ENCODE measurements at regions not wholly inside any gene's neighbourhood (a gene's known extent, or its start where the extent isn't known, plus 50 kb on each side); places are given as distances from the start of the nearest gene placed in this dataset.

- Histone ChIP-seq H4K8ac (ENCODE audit: low read depth in 2 of 2, low read length in 2 of 2) (peak overlapping the region; percentile 45 to 51; a peak in 3 of 4 replicates), H3K9me3 (ENCODE audit: control insufficient read depth, insufficient read depth, low read length) (no peaks in the 10 kb centered on the region), H3K9ac (ENCODE audit: low read depth, low read length) (no peak overlapping the region; the same call in 1 of the 2 replicates), H3K27ac (ENCODE audit: insufficient read depth, low read length) (no peak overlapping the region), H3K4ac (ENCODE audit: low read depth, low read length) (no peak overlapping the region), H2BK120ac (ENCODE audit: low read depth, low read length) (no peak overlapping the region), H4K91ac (ENCODE audit: insufficient read depth, low read depth, low read length) (0 out of 2 replicates have a peak overlapping the region, but pooled peaks have one; percentile 8), H3K36me3 (ENCODE audit: control insufficient read depth, insufficient read depth, low read length) (no peaks in the 10 kb centered on the region), H2AK9ac (replicated peaks; ENCODE audit: low read depth, low read length, poor library complexity) (no peak overlapping the region), H3K56ac (ENCODE audit: extremely low read depth, insufficient read depth, low read length) (no peak overlapping the region), H3K18ac (ENCODE audit: low read depth, low read length) (peak overlapping the region; percentile 27; the same call in 1 of the 2 replicates), H4K20me1 (ENCODE audit: insufficient read depth, low read length) (no peaks in the 10 kb centered on the region), H3K23ac (ENCODE audit: low read depth, low read length) (peak overlapping the region; percentile 19; the same call in 1 of the 2 replicates), H4K5ac (ENCODE audit: low read depth, low read length) (no peak overlapping the region), H3K14ac (replicated peaks; ENCODE audit: low read depth, low read length) (no peak overlapping the region; the same call in 1 of the 2 replicates), H3K4me3 (ENCODE audit: insufficient read depth, low read depth, low read length) (no peak overlapping the region), H2AK5ac (ENCODE audit: low read depth, low read length) (no peak overlapping the region), H2BK20ac (ENCODE audit: low read depth, low read length) (no peak overlapping the region), H3K27me3 (ENCODE audit: control insufficient read depth, insufficient read depth, low read length) (no peaks in the 10 kb centered on the region), H3K4me2 (ENCODE audit: low read depth, low read length) (no peak overlapping the region; the same call in 1 of the 2 replicates), H3K79me1 (ENCODE audit: low read depth in 1 of 2, low read length in 2 of 2) (no peaks in the 10 kb centered on the region), H3K4me1 (ENCODE audit: control insufficient read depth, insufficient read depth, low read length) (peaks cover 2% of the 10 kb centered on the region; the same call in 1 of the 2 replicates), H2BK5ac (ENCODE audit: low read depth, low read length, poor library complexity, severe bottlenecking) (no peak overlapping the region), H2BK15ac (ENCODE audit: low read depth, low read length) (peak overlapping the region; percentile 61; the same call in 2 of the 3 replicates), H3K9me1 (ENCODE audit: insufficient read depth, low read length) (no peaks in the 10 kb centered on the region), H2AFZ (replicated peaks; ENCODE audit: low read length, poor library complexity) (no peak overlapping the region)
- dilution Hi-C loops (cut with HindIII; ENCODE audit: low sequenced_read_pairs, unreplicated experiment) = no loop called here
- CTCF ChIA-PET = interaction anchor here (0.5 to 1.2 kb wide), 2 partner anchors 48 to 198 kb away, joined by 3 to 4 read pairs; no protein-coding TSS in a partner anchor
- DNase-seq (no peak), ATAC-seq (ENCODE audit: low read depth) (peak; percentile 14; the same call in 1 of the 2 replicates)
- POLR2A ChIA-PET (ENCODE audit: unreplicated experiment) = no interaction called here
- in situ Hi-C loops (cut with MboI; ENCODE audit: low sequenced_read_pairs) = no loop called here
- no TSS peak for BruUV-seq (replicated peaks)
- intact Hi-C loops (cut with micrococcal nuclease) = no loop called here
- 87% methylated on average over 2 of the region's 8 CpGs; no CpG with 5 or more reads in 1 of the 2 experiments for WGBS, 2 experiments (ENCODE audit: extremely low coverage in 2 of 2, insufficient read length in 1 of 2)
- TF ChIP-seq CTCF (conservative IDR thresholded peaks at IDR 0.05; ENCODE audit: low read depth, low read length) (no peak), MAFK (IDR thresholded peaks at IDR 0.05; ENCODE audit: low read depth, low read length) (no peak; the same call in 1 of the 2 replicates), RAD21 (IDR thresholded peaks at IDR 0.05; ENCODE audit: low read length) (no peak), CEBPB (IDR thresholded peaks at IDR 0.05; ENCODE audit: low read depth, low read length) (no peak), RFX5 (IDR thresholded peaks at IDR 0.05; ENCODE audit: low read depth, low read length) (no peak), NFE2L2 (IDR thresholded peaks at IDR 0.05; ENCODE audit: low read depth, low read length) (no peak), ELK1 (IDR thresholded peaks at IDR 0.05; ENCODE audit: borderline replicate concordance, low read depth, low read length) (no peak), BHLHE40 (IDR thresholded peaks at IDR 0.05; ENCODE audit: low read depth, low read length) (no peak), MAZ (IDR thresholded peaks at IDR 0.05; ENCODE audit: borderline replicate concordance, low read depth, low read length) (no peak), POLR2A (IDR thresholded peaks at IDR 0.05; ENCODE audit: low read depth, low read length) (no peak), SMC3 (IDR thresholded peaks at IDR 0.05; ENCODE audit: low read depth, low read length) (no peak), FOS (IDR thresholded peaks at IDR 0.05; ENCODE audit: low read depth, low read length) (no peak), RCOR1 (IDR thresholded peaks at IDR 0.05; ENCODE audit: insufficient replicate concordance, low read length) (no peak), MXI1 (IDR thresholded peaks at IDR 0.05; ENCODE audit: borderline replicate concordance, low read depth, low read length) (no peak), CHD1 (IDR thresholded peaks at IDR 0.05; ENCODE audit: low read depth, low read length) (no peak)
Measured at GRCh38 chr2:207408086-207408794, 121.5 kb upstream of the CREB1 start.

Data from IMR-90 (cell line).